Anterior cingulate cortex (tissue), 58 donors: ENCODE measurements at regions not wholly inside any gene's neighbourhood (a gene's known extent, or its start where the extent isn't known, plus 50 kb on each side); places are given as distances from the start of the nearest gene placed in this dataset.
A peak's percentile ranks its signal among the peaks of the same experiment; 100 is the strongest.

Experiments
- DNase-seq, 58 donors: peaks; one replicate each; lab custom pipeline; 2025; lab: John Stamatoyannopoulos, UW

- no peak for DNase-seq
Measured at GRCh38 chr6:139640921-139641320, 266.5 kb upstream of the CITED2 start.

- DNase-seq, result no peak
Measured at GRCh38 chr6:139640448-139640847, 266.0 kb upstream of the CITED2 start.

GRCh38 chr6:139639507-139639906 lies 265.1 kb upstream of the CITED2 start:
- DNase-seq, result no peak

- DNase-seq, result no peak
Measured at GRCh38 chr6:139638179-139638941, 263.9 kb upstream of the CITED2 start.

- no peak for DNase-seq
Measured at GRCh38 chr6:139637766-139638165, 263.3 kb upstream of the CITED2 start.

GRCh38 chr6:139636391-139636790 lies 261.9 kb upstream of the CITED2 start:
- no peak for DNase-seq

GRCh38 chr6:139635401-139636130 lies 261.1 kb upstream of the CITED2 start:
- DNase-seq, result no peak

GRCh38 chr6:139632840-139633239 lies 258.4 kb upstream of the CITED2 start:
- no peak for DNase-seq

- no peak for DNase-seq
Measured at GRCh38 chr6:139628270-139628669, 253.8 kb upstream of the CITED2 start.

- no peak for DNase-seq
Measured at GRCh38 chr6:139627091-139627490, 252.6 kb upstream of the CITED2 start.

- DNase-seq, result peak in 15 of 58 donors; percentile 3 to 37 (median 7)
Measured at GRCh38 chr6:139625998-139626975, 251.8 kb upstream of the CITED2 start.

GRCh38 chr6:139625081-139625939 lies 250.9 kb upstream of the CITED2 start:
- DNase-seq, result no peak

- DNase-seq, result no peak
Measured at GRCh38 chr6:139623372-139623771, 248.9 kb upstream of the CITED2 start.

GRCh38 chr6:139613496-139613895 lies 239.0 kb upstream of the CITED2 start:
- DNase-seq, result no peak

- DNase-seq, result no peak
Measured at GRCh38 chr6:139612135-139612465, 237.7 kb upstream of the CITED2 start.

GRCh38 chr6:139611327-139612134 lies 237.1 kb upstream of the CITED2 start:
- no peak for DNase-seq

GRCh38 chr6:139608466-139609261 lies 234.2 kb upstream of the CITED2 start:
- no peak for DNase-seq

GRCh38 chr6:139605350-139605749 lies 230.9 kb upstream of the CITED2 start:
- no peak for DNase-seq
